ENCODE measurements at regions not wholly inside any gene's neighbourhood (a gene's known extent, or its start where the extent isn't known, plus 50 kb on each side); places are given as distances from the start of the nearest gene placed in this dataset.

- Histone ChIP-seq H3K36me3 (ENCODE audit: insufficient read depth, low read length) (no peaks in the 10 kb centered on the region), H3K9ac (ENCODE audit: insufficient read length) (no peak overlapping the region), H3K4me3 (no peak overlapping the region), H3K9me3 (ENCODE audit: low read depth, low read length) (no peaks in the 10 kb centered on the region), H3K27ac (no peak overlapping the region)
- no peak for DNase-seq (ENCODE audit: low read depth, low spot score)
- TF ChIP-seq FOXP2 (optimal IDR thresholded peaks at IDR 0.05; ENCODE audit: control extremely low read depth, extremely low read length, insufficient read depth), result no peak
- TF ChIP-seq POLR2AphosphoS5 (IDR thresholded peaks at IDR 0.05; ENCODE audit: borderline replicate concordance, low read depth, low read length), result no peak
These were observed 86.2 kb downstream of the RRM2 start for GRCh38 chr2:10208736-10209135.

- DNase-seq (ENCODE audit: low read depth, low spot score), result no peak
- Histone ChIP-seq H3K27ac (no peak overlapping the region), H3K9ac (ENCODE audit: insufficient read length) (no peak overlapping the region), H3K9me3 (ENCODE audit: low read depth, low read length) (no peaks in the 10 kb centered on the region), H3K36me3 (ENCODE audit: insufficient read depth, low read length) (no peaks in the 10 kb centered on the region), H3K4me3 (no peak overlapping the region)
- TF ChIP-seq EZH2 (IDR thresholded peaks at IDR 0.05) (no peak), POLR2AphosphoS5 (IDR thresholded peaks at IDR 0.05; ENCODE audit: borderline replicate concordance, low read depth, low read length) (no peak), FOXP2 (optimal IDR thresholded peaks at IDR 0.05; ENCODE audit: control extremely low read depth, extremely low read length, insufficient read depth) (no peak)
These were observed 86.9 kb downstream of the RRM2 start for GRCh38 chr2:10209406-10209935.

- no peak overlapping the region for H3K9ac ChIP-seq (ENCODE audit: insufficient read length)
- no peak overlapping the region for H3K4me3 ChIP-seq
- no peak for TF ChIP-seq POLR2AphosphoS5 (IDR thresholded peaks at IDR 0.05; ENCODE audit: borderline replicate concordance, low read depth, low read length)
- no peak for TF ChIP-seq FOXP2 (optimal IDR thresholded peaks at IDR 0.05; ENCODE audit: control extremely low read depth, extremely low read length, insufficient read depth)
- TF ChIP-seq EZH2 (IDR thresholded peaks at IDR 0.05), result no peak
- no peak overlapping the region for H3K27ac ChIP-seq
- H3K36me3 ChIP-seq (ENCODE audit: insufficient read depth, low read length), result no peaks in the 10 kb centered on the region
- H3K9me3 ChIP-seq (ENCODE audit: low read depth, low read length), result no peaks in the 10 kb centered on the region
- no peak for DNase-seq (ENCODE audit: low read depth, low spot score)
These were observed 87.8 kb downstream of the RRM2 start for GRCh38 chr2:10210336-10210735.

GRCh38 chr2:10211844-10212422, 89.4 kb downstream of the RRM2 start:
- Histone ChIP-seq H3K9me3 (ENCODE audit: low read depth, low read length) (no peaks in the 10 kb centered on the region), H3K4me3 (no peak overlapping the region), H3K27ac (no peak overlapping the region), H3K36me3 (ENCODE audit: insufficient read depth, low read length) (no peaks in the 10 kb centered on the region), H3K9ac (ENCODE audit: insufficient read length) (no peak overlapping the region)
- TF ChIP-seq EZH2 (IDR thresholded peaks at IDR 0.05), result no peak
- no peak for TF ChIP-seq POLR2AphosphoS5 (IDR thresholded peaks at IDR 0.05; ENCODE audit: borderline replicate concordance, low read depth, low read length)
- TF ChIP-seq FOXP2 (optimal IDR thresholded peaks at IDR 0.05; ENCODE audit: control extremely low read depth, extremely low read length, insufficient read depth), result no peak
- no peak for DNase-seq (ENCODE audit: low read depth, low spot score)

GRCh38 chr2:10212827-10213226, 89.9 kb upstream of the HPCAL1 start:
- no peak overlapping the region for H3K4me3 ChIP-seq
- no peak overlapping the region for H3K9ac ChIP-seq (ENCODE audit: insufficient read length)
- DNase-seq (ENCODE audit: low read depth, low spot score), result no peak
- no peaks in the 10 kb centered on the region for H3K36me3 ChIP-seq (ENCODE audit: insufficient read depth, low read length)
- no peak overlapping the region for H3K27ac ChIP-seq
- H3K9me3 ChIP-seq (ENCODE audit: low read depth, low read length), result no peaks in the 10 kb centered on the region
- TF ChIP-seq EZH2 (IDR thresholded peaks at IDR 0.05) (no peak), FOXP2 (optimal IDR thresholded peaks at IDR 0.05; ENCODE audit: control extremely low read depth, extremely low read length, insufficient read depth) (no peak), POLR2AphosphoS5 (IDR thresholded peaks at IDR 0.05; ENCODE audit: borderline replicate concordance, low read depth, low read length) (no peak)

- Histone ChIP-seq H3K36me3 (ENCODE audit: insufficient read depth, low read length) (no peaks in the 10 kb centered on the region), H3K9me3 (ENCODE audit: low read depth, low read length) (no peaks in the 10 kb centered on the region), H3K27ac (no peak overlapping the region), H3K9ac (ENCODE audit: insufficient read length) (no peak overlapping the region), H3K4me3 (no peak overlapping the region)
- no peak for DNase-seq (ENCODE audit: low read depth, low spot score)
- TF ChIP-seq EZH2 (IDR thresholded peaks at IDR 0.05) (no peak), POLR2AphosphoS5 (IDR thresholded peaks at IDR 0.05; ENCODE audit: borderline replicate concordance, low read depth, low read length) (no peak), FOXP2 (optimal IDR thresholded peaks at IDR 0.05; ENCODE audit: control extremely low read depth, extremely low read length, insufficient read depth) (no peak)
These were observed 88.5 kb upstream of the HPCAL1 start for GRCh38 chr2:10214179-10214578.

GRCh38 chr2:10215393-10215935, 87.2 kb upstream of the HPCAL1 start:
- no peak overlapping the region for H3K27ac ChIP-seq
- no peak overlapping the region for H3K4me3 ChIP-seq
- no peaks in the 10 kb centered on the region for H3K36me3 ChIP-seq (ENCODE audit: insufficient read depth, low read length)
- DNase-seq (ENCODE audit: low read depth, low spot score), result no peak
- no peak for TF ChIP-seq FOXP2 (optimal IDR thresholded peaks at IDR 0.05; ENCODE audit: control extremely low read depth, extremely low read length, insufficient read depth)
- no peak for TF ChIP-seq EZH2 (IDR thresholded peaks at IDR 0.05)
- no peak for TF ChIP-seq POLR2AphosphoS5 (IDR thresholded peaks at IDR 0.05; ENCODE audit: borderline replicate concordance, low read depth, low read length)
- no peaks in the 10 kb centered on the region for H3K9me3 ChIP-seq (ENCODE audit: low read depth, low read length)
- no peak overlapping the region for H3K9ac ChIP-seq (ENCODE audit: insufficient read length)

- Histone ChIP-seq H3K36me3 (ENCODE audit: insufficient read depth, low read length) (no peaks in the 10 kb centered on the region), H3K4me3 (no peak overlapping the region), H3K27ac (no peak overlapping the region), H3K9me3 (ENCODE audit: low read depth, low read length) (no peaks in the 10 kb centered on the region), H3K9ac (ENCODE audit: insufficient read length) (no peak overlapping the region)
- no peak for TF ChIP-seq EZH2 (IDR thresholded peaks at IDR 0.05)
- TF ChIP-seq FOXP2 (optimal IDR thresholded peaks at IDR 0.05; ENCODE audit: control extremely low read depth, extremely low read length, insufficient read depth), result no peak
- TF ChIP-seq POLR2AphosphoS5 (IDR thresholded peaks at IDR 0.05; ENCODE audit: borderline replicate concordance, low read depth, low read length), result no peak
- no peak for DNase-seq (ENCODE audit: low read depth, low spot score)
These were observed 85.8 kb upstream of the HPCAL1 start for GRCh38 chr2:10216677-10217488.

Measured in SK-N-MC (cell line).